ENCODE measurements at regions not wholly inside any gene's neighbourhood (a gene's known extent, or its start where the extent isn't known, plus 50 kb on each side); places are given as distances from the start of the nearest gene placed in this dataset.

- DNase-seq (ENCODE audit: low read depth, low spot score): no peak
- no peak overlapping the region for H3K4me3 ChIP-seq (ENCODE audit: low read depth, low read length)
- ChIA-PET CTCF (no interaction called here), POLR2A (no interaction called here)
- no peak for TF ChIP-seq CTCF (IDR thresholded peaks at IDR 0.05; ENCODE audit: insufficient read depth, low read length, missing control alignments)
Measured at GRCh38 chr16:35195173-35195863, 1735.9 kb downstream of the TP53TG3F start.

GRCh38 chr16:35195864-35196216, 1736.4 kb downstream of the TP53TG3F start:
- no peak for TF ChIP-seq CTCF (IDR thresholded peaks at IDR 0.05; ENCODE audit: insufficient read depth, low read length, missing control alignments)
- H3K4me3 ChIP-seq (ENCODE audit: low read depth, low read length): no peak overlapping the region
- ChIA-PET POLR2A (no interaction called here), CTCF (no interaction called here)
- DNase-seq (ENCODE audit: low read depth, low spot score): no peak

GRCh38 chr16:35196313-35196712, 1736.9 kb downstream of the TP53TG3F start:
- ChIA-PET CTCF (no interaction called here), POLR2A (no interaction called here)
- no peak for DNase-seq (ENCODE audit: low read depth, low spot score)
- H3K4me3 ChIP-seq (ENCODE audit: low read depth, low read length): no peak overlapping the region
- TF ChIP-seq CTCF (IDR thresholded peaks at IDR 0.05; ENCODE audit: insufficient read depth, low read length, missing control alignments): no peak

GRCh38 chr16:35197656-35198055, 1738.2 kb downstream of the TP53TG3F start:
- H3K4me3 ChIP-seq (ENCODE audit: low read depth, low read length): no peak overlapping the region
- POLR2A ChIA-PET: no interaction called here
- TF ChIP-seq CTCF (IDR thresholded peaks at IDR 0.05; ENCODE audit: insufficient read depth, low read length, missing control alignments): no peak
- DNase-seq (ENCODE audit: low read depth, low spot score): no peak
- CTCF ChIA-PET: no interaction called here

- no peak for TF ChIP-seq CTCF (IDR thresholded peaks at IDR 0.05; ENCODE audit: insufficient read depth, low read length, missing control alignments)
- POLR2A ChIA-PET: no interaction called here
- H3K4me3 ChIP-seq (ENCODE audit: low read depth, low read length): no peak overlapping the region
- CTCF ChIA-PET: no interaction called here
- no peak for DNase-seq (ENCODE audit: low read depth, low spot score)
Measured at GRCh38 chr16:35198223-35199199, 1739.1 kb downstream of the TP53TG3F start.

- ChIA-PET POLR2A (no interaction called here), CTCF (no interaction called here)
- H3K4me3 ChIP-seq (ENCODE audit: low read depth, low read length): no peak overlapping the region
- DNase-seq (ENCODE audit: low read depth, low spot score): no peak
- no peak for TF ChIP-seq CTCF (IDR thresholded peaks at IDR 0.05; ENCODE audit: insufficient read depth, low read length, missing control alignments)
Measured at GRCh38 chr16:35200662-35201061, 1741.2 kb downstream of the TP53TG3F start.

Measured in AG04449 (cell line).